Adrenal gland (tissue), 9 donors: ENCODE measurements at regions not wholly inside any gene's neighbourhood (a gene's known extent, or its start where the extent isn't known, plus 50 kb on each side); places are given as distances from the start of the nearest gene placed in this dataset.

Source experiments
- DNase-seq, 7 donors: peaks; one replicate each; pipeline ENCODE4 v3.0.0-alpha.2; 2019 to 2020
- H3K27ac ChIP-seq, 5 donors: fragments of 200-600 bp; sonication (generic) in 4 of 5; 1 replicate in 3 of 5; 2 replicates in 2 of 5; pipeline versions ENCODE4 v1.5.1 to v1.8.0; 2016 to 2020; ENCODE audit warnings: mild to moderate bottlenecking in 1 of 5
- H3K27me3 ChIP-seq: fragments of 200-600 bp; 2 replicates; pipeline ENCODE4 v1.8.0; 2021
- H3K36me3 ChIP-seq, 2 donors: fragments of 200-600 bp; replicated peaks in 1 of 2; 1 replicate in 1 of 2; 2 replicates in 1 of 2; pipeline versions ENCODE4 v1.5.1 to v1.8.0; 2018 to 2022
- H3K4me1 ChIP-seq, 2 donors: fragments of 200-600 bp; replicated peaks in 1 of 2; 1 replicate in 1 of 2; 2 replicates in 1 of 2; pipeline versions ENCODE4 v1.5.1 to v1.8.0; 2018 to 2021
- H3K4me3 ChIP-seq, 4 donors: fragments of 200-600 bp; sonication (generic) in 3 of 4; one replicate each; pipeline ENCODE4 v1.5.1; 2016 to 2018
- H3K9me3 ChIP-seq, 3 donors: fragments of 200-600 bp; sonication (generic) in 1 of 3; replicated peaks in 1 of 3; 1 replicate in 2 of 3; 2 replicates in 1 of 3; pipeline versions ENCODE4 v1.5.1 to v1.8.0; 2016 to 2021
- CTCF ChIP-seq, 6 experiments: fragments of 450-650 bp in 4 of 6; fragments of 200-600 bp in 2 of 6; sonication (generic) in 1 of 6; IDR thresholded peaks; 1 replicate in 5 of 6; 2 replicates in 1 of 6; pipeline versions ENCODE4 v1.5.1 to v1.8.0; 2016 to 2021; ENCODE audit warnings: antibody characterized with exemption in 6 of 6, mild to moderate bottlenecking in 2 of 6, moderate library complexity in 1 of 6
- POLR2A ChIP-seq, 2 donors: fragments of 450-650 bp; IDR thresholded peaks; one replicate each; pipeline ENCODE4 v1.6.1; 2017; ENCODE audit warnings: antibody characterized with exemption in 2 of 2, mild to moderate bottlenecking in 2 of 2, moderate library complexity in 1 of 2
- WGBS, 4 donors: extraction: QIAGEN DNeasy Blood & Tissue Kit in 2 of 4; methylation state at CpG; one replicate each; pipeline versions ENCODE4 v1.1.5 to v1.1.7; 2013 to 2017; 5-methylcytosine and 5-hydroxymethylcytosine counted together
- intact Hi-C, 2 donors: fragments of 100-400 bp; cut with DNase I; formaldehyde crosslinking; loops; one replicate each; pipeline versions ENCODE4 v1.14.1 to v1.15.0; 2022 to 2023
- donor health status: healthy with polysubstance abuse.
- donor health status: Bipolar disorder and iron deficiency.
- donor health status: DM: yes; HTN: yes; CAD: no.
- donor health status: DM: no; HTN: no; CAD: no.
- donor health status: DM: no; HTN: no; CAD: no.

GRCh38 chr7:108794466-108794865 is 224.8 kb downstream of the DNAJB9 start:
- no peaks in the 10 kb centered on the region for H3K4me1 ChIP-seq
- no peaks in the 10 kb centered on the region for H3K9me3 ChIP-seq
- H3K36me3 ChIP-seq, result no peaks in the 10 kb centered on the region
- no peak overlapping the region for H3K27ac ChIP-seq
- H3K27me3 ChIP-seq, result no peaks in the 10 kb centered on the region
- intact Hi-C loops, result no loop called here
- TF ChIP-seq POLR2A (IDR thresholded peaks at IDR 0.05), result no peak
- H3K4me3 ChIP-seq, result no peak overlapping the region
- 69 to 77% (median 73%) methylated on average over 1 of the region's 1 CpG for WGBS, 4 donors
- no peak for DNase-seq

GRCh38 chr7:108802650-108803049 is 233.0 kb downstream of the DNAJB9 start:
- Histone ChIP-seq H3K36me3 (no peaks in the 10 kb centered on the region), H3K27me3 (no peaks in the 10 kb centered on the region), H3K9me3 (no peaks in the 10 kb centered on the region), H3K4me3 (no peak overlapping the region), H3K27ac (no peak overlapping the region), H3K4me1 (no peaks in the 10 kb centered on the region)
- TF ChIP-seq POLR2A (IDR thresholded peaks at IDR 0.05) (no peak), CTCF (IDR thresholded peaks at IDR 0.05) (no peak)
- 75 to 87% (median 82%) methylated on average over 2 of the region's 2 CpGs for WGBS, 4 donors
- DNase-seq, result no peak
- intact Hi-C loops, result no loop called here

GRCh38 chr7:108805808-108806397 is 236.2 kb downstream of the DNAJB9 start:
- WGBS, 4 donors, result 52 to 66% (median 58%) methylated on average over 6 of the region's 6 CpGs
- no peak overlapping the region for H3K4me3 ChIP-seq
- intact Hi-C loops, result no loop called here
- no peaks in the 10 kb centered on the region for H3K27me3 ChIP-seq
- no peaks in the 10 kb centered on the region for H3K9me3 ChIP-seq
- TF ChIP-seq POLR2A (IDR thresholded peaks at IDR 0.05) (no peak), CTCF (IDR thresholded peaks at IDR 0.05) (peak; percentile 18 to 46 (median 26))
- DNase-seq, result no peak
- H3K4me1 ChIP-seq, result no peaks in the 10 kb centered on the region
- H3K27ac ChIP-seq, result no peak overlapping the region
- H3K36me3 ChIP-seq, result no peaks in the 10 kb centered on the region

- Histone ChIP-seq H3K27me3 (no peaks in the 10 kb centered on the region), H3K36me3 (no peaks in the 10 kb centered on the region), H3K4me1 (no peaks in the 10 kb centered on the region), H3K9me3 (no peaks in the 10 kb centered on the region), H3K27ac (no peak overlapping the region), H3K4me3 (no peak overlapping the region)
- TF ChIP-seq CTCF (IDR thresholded peaks at IDR 0.05) (no peak), POLR2A (IDR thresholded peaks at IDR 0.05) (no peak)
- intact Hi-C loops, result no loop called here
- 39 to 74% (median 48%) methylated on average over 1 of the region's 1 CpG for WGBS, 4 donors
- no peak for DNase-seq
Observed at GRCh38 chr7:108808549-108809266, 239.0 kb downstream of the DNAJB9 start.

GRCh38 chr7:108809356-108809755 is 239.7 kb downstream of the DNAJB9 start:
- intact Hi-C loops, result no loop called here
- WGBS, 4 donors, result 69 to 90% (median 80%) methylated on average over 2 of the region's 2 CpGs
- no peak for DNase-seq
- Histone ChIP-seq H3K36me3 (no peaks in the 10 kb centered on the region), H3K4me3 (no peak overlapping the region), H3K27me3 (no peaks in the 10 kb centered on the region), H3K4me1 (no peaks in the 10 kb centered on the region), H3K9me3 (no peaks in the 10 kb centered on the region), H3K27ac (no peak overlapping the region)
- TF ChIP-seq CTCF (IDR thresholded peaks at IDR 0.05) (no peak), POLR2A (IDR thresholded peaks at IDR 0.05) (no peak)
